ENCODE measurements at regions not wholly inside any gene's neighbourhood (a gene's known extent, or its start where the extent isn't known, plus 50 kb on each side); places are given as distances from the start of the nearest gene placed in this dataset.
"Not testable (repeated sequence)": the region's sequence is repeated elsewhere in the genome, so short reads cannot be mapped to it uniquely, and the experiment has no call there.

DNA sequence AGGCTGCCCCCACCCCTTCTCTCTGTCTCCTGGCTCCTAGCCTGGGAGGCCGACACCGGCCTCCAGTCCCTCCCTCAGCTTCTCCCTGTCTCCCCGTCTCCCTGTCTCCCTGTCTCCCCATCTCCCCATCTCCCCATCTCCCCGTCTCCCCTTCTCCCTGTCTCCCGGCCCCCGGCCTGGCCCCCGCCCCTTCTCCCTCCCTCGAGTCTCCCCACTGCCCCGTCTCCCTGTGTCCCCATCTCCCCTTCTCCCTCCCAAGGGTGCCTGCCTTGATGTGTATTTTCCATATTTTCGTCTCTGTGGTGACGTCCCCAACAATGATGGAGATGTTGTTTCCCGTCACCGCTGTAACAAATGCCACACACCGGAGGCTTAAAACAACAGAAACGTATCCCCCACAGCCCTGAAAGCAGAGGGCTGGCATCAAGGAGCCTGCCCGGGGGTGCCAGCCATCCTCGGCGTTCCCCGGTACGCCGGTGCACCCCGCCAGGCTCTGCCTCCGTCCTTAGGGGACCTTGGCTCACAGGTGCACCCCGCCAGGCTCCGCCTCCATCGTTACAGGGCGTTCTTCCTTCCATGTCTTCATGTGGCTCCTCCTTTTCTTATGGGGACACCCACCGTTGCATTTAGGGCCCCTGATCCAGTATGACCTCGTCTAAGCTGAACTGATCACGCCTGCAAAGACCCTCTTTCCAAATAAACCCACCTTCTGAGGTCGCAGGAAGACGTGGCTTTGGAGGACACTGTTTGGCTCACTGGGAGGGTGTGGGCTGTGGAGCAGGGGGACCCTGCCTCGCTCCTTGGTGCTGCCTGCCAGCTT is 151.6 kb downstream of the NPIPB11 start:
- H3K27ac ChIP-seq: no peak overlapping the region

DNA sequence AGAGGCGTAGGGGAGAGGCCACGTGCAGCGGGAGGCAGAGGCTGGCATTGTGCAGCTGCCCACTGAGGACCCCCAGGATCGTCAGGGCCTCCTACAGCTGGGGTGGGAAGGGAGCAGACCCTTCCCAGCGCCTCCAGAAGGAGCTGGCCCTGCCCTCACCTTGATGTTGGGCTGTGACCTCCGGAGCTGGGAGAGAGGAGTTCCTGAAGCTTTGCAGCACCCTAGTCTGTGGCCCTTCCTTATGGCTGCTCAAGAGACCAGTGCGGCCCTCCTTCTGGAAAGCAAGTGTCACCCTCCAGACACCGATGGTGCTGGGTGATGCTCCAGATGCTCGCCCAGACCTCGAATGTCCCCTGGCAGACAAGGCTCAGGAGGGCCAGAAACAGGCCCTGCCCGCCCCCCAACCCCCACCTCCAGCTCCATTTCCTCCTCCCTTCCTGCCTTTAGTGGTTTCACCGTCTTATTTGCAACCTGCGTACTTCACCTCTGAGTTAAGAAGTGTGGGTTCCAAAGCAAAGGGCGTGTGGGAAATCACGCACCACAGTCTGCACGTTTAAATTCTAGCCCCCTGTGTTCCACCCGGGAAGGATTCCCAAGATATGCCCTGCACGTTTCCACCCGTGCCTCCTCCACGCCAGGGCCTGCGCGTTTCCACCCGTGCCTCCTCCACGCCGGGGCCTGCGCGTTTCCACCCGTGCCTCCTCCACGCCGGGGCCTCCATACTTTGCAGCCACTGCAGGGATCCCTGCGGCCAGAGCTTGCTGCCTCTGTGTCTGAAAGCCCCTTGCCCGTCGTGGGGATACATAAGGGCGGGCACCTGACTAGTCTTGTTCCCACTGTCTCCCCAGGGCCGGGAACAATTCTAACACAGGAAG is 152.6 kb downstream of the NPIPB11 start:
- DNase-seq; intact Hi-C loops (cut with DNase I); H3K9me3 ChIP-seq; H3K27me3 ChIP-seq; H3K27ac ChIP-seq; H3K9ac ChIP-seq (ENCODE audit: low read depth in 2 of 2, low read length in 2 of 2); H3K4me1 ChIP-seq; H3K36me3 ChIP-seq; H3K4me3 ChIP-seq: not testable (repeated sequence)

More for the DNA sequence above, 151.6 kb downstream of the NPIPB11 start:
- Histone ChIP-seq H3K4me3 (no peak overlapping the region), H3K36me3 (no peaks in the 10 kb centered on the region), H3K4me1 (no peaks in the 10 kb centered on the region), H3K9me3 (no peaks in the 10 kb centered on the region), H3K27me3 (no peaks in the 10 kb centered on the region), H3K9ac (ENCODE audit: low read depth in 2 of 2, low read length in 2 of 2) (no peak overlapping the region)
- no peak for DNase-seq
- TF ChIP-seq, protein P1, sequence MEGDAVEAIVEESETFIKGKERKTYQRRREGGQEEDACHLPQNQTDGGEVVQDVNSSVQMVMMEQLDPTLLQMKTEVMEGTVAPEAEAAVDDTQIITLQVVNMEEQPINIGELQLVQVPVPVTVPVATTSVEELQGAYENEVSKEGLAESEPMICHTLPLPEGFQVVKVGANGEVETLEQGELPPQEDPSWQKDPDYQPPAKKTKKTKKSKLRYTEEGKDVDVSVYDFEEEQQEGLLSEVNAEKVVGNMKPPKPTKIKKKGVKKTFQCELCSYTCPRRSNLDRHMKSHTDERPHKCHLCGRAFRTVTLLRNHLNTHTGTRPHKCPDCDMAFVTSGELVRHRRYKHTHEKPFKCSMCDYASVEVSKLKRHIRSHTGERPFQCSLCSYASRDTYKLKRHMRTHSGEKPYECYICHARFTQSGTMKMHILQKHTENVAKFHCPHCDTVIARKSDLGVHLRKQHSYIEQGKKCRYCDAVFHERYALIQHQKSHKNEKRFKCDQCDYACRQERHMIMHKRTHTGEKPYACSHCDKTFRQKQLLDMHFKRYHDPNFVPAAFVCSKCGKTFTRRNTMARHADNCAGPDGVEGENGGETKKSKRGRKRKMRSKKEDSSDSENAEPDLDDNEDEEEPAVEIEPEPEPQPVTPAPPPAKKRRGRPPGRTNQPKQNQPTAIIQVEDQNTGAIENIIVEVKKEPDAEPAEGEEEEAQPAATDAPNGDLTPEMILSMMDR (IDR thresholded peaks at IDR 0.05): no peak
- intact Hi-C loops (cut with DNase I): no loop called here

DNA sequence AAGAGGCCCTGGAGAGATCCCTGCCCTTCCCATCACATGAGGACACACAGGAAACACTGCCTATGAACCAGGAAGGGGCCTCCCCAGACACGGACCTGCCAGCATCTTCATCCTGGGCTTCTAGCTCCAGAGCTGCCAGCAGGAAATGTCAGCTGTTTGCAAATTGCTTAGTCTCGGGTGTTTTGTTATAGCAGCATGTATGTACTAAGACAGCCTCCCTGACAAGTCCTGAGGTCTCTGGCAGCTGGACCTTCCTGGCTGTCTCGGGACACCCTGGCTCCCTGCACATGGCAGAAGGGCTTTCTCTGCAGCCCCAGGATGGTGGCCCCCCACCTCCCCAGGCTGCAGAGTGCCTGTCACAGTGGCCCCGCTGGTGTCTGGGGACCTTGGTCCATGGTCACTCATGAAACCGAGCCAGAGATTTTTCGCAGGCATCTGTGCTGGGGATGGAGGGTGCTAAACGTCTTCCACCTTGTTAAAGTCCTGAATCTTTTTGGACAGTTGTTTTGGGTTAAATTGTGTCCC is 153.4 kb downstream of the NPIPB11 start:
- intact Hi-C loops (cut with DNase I); H3K4me3 ChIP-seq; H3K27ac ChIP-seq; H3K27me3 ChIP-seq; H3K36me3 ChIP-seq; H3K9me3 ChIP-seq; H3K4me1 ChIP-seq; DNase-seq; H3K9ac ChIP-seq (ENCODE audit: low read depth in 2 of 2, low read length in 2 of 2): not testable (repeated sequence)

DNA sequence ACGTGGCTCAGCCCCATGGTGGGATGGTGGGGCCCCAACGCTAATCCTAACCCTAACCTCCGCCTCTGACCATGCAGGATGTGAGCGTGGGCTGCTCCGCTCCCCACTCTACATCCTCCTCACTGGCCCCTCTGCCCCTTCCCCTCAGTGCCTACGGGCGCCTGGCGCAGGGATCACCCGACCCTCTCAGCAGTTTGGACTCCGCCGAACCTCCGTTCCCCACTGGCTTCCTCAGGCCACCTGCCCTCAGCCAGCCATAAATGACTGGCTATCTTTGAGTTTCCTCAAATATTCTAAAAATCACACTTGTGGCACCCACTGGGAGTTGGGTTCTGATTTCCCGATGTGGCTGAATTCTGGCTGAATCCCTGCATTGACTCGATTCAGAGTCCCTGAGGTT is 154.2 kb downstream of the NPIPB11 start:
- H3K4me3 ChIP-seq; H3K9ac ChIP-seq (ENCODE audit: low read depth in 2 of 2, low read length in 2 of 2); intact Hi-C loops (cut with DNase I); H3K4me1 ChIP-seq; H3K27ac ChIP-seq; DNase-seq; H3K36me3 ChIP-seq; H3K9me3 ChIP-seq; H3K27me3 ChIP-seq: not testable (repeated sequence)

DNA sequence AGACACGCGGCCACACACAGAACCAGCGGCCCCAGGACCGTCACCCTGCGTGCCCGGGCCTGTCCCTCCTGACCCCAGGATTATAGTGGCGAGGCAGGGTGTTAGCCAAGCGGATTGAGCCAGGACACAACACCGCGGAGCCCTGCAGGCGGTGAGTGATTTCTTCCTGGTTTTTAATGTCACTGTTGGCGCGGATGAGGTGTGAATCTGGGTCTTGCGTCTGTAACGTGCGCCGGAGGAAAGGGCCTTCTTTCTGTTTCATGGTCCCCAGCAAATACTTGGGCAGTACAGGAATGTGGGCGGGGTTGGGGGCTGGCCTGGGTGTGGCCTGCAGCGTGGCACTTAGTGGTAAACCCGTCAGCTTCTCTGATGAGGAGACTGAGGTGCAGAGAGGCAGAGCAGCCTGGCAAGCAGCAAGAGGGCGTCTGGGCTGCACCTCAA is 154.9 kb downstream of the NPIPB11 start:
- H3K4me1 ChIP-seq; H3K9me3 ChIP-seq; H3K36me3 ChIP-seq; H3K9ac ChIP-seq (ENCODE audit: low read depth in 2 of 2, low read length in 2 of 2); H3K4me3 ChIP-seq; H3K27me3 ChIP-seq; intact Hi-C loops (cut with DNase I); H3K27ac ChIP-seq: not testable (repeated sequence)
- peak; percentile 78 for DNase-seq

DNA sequence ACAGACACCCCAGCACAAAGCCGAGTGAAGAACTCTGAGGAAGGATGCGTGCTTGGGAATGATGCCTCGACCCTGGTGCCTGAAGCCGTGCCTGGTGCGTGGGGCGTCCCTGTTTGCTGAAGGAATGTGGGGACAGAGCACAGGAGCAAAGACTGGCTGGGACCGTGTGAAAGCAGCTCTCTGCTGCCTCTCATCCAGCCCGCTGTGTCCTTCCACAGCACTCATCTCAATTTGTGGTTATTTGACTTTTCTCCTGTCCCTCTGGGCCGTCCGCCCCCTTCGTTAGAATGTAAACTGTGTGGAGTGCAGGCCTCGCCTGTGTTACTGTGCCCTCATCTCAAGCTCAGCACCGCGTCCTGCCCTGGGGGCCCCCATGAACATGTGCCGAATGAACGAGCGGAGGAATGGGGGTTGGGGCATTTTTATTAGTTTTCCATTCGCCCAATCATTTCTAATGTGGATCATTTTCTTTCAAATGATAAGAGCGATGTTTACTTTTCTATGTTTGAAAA is 155.5 kb downstream of the NPIPB11 start:
- H3K9ac ChIP-seq (ENCODE audit: low read depth in 2 of 2, low read length in 2 of 2); H3K4me1 ChIP-seq; H3K9me3 ChIP-seq; H3K27ac ChIP-seq; H3K4me3 ChIP-seq; intact Hi-C loops (cut with DNase I); H3K36me3 ChIP-seq; H3K27me3 ChIP-seq; DNase-seq: not testable (repeated sequence)

DNA sequence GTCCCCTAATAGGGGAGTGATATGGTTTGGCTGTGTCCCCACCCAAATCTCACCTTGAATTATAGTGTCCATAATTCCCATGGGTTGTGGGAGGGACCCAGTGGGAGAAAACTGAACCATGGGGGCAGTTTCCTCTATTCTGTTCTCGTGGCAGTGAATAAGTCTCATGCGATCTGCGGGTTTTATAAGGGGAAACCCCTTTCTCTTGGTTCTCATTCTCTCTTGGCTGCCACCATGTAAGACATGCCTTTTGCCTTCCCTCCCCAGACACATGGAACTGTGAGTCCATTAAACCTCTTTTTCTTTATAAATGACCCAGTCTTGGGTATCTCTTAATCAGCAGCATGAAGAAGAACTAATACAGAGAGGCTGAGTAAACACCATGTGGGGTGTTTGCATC is 156.0 kb downstream of the NPIPB11 start:
- H3K9ac ChIP-seq (ENCODE audit: low read depth in 2 of 2, low read length in 2 of 2); H3K4me3 ChIP-seq; H3K27me3 ChIP-seq; intact Hi-C loops (cut with DNase I); H3K9me3 ChIP-seq; H3K27ac ChIP-seq; H3K36me3 ChIP-seq; DNase-seq; H3K4me1 ChIP-seq: not testable (repeated sequence)

DNA sequence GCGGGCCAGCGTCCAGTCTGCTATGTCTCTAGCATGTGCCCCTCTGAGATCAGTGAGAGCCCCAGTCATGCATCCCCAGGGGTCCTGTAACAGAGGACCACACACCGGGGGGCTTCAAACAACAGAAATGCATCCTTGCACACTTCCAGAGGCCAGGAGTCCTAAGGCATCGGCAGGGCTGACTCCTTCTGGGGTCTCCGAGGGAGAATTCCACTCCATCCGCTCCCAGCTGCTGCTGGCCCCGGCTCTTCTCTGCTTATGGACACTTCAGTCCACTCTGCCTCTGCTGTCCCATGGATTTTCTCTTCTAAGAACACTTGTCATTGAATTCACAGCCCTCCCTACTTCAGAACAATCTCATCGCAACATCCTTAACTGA is 157.6 kb downstream of the NPIPB11 start:
- H3K9me3 ChIP-seq; H3K36me3 ChIP-seq; DNase-seq; H3K4me3 ChIP-seq; intact Hi-C loops (cut with DNase I); H3K4me1 ChIP-seq; H3K27me3 ChIP-seq; H3K9ac ChIP-seq (ENCODE audit: low read depth in 2 of 2, low read length in 2 of 2); H3K27ac ChIP-seq: not testable (repeated sequence)

DNA sequence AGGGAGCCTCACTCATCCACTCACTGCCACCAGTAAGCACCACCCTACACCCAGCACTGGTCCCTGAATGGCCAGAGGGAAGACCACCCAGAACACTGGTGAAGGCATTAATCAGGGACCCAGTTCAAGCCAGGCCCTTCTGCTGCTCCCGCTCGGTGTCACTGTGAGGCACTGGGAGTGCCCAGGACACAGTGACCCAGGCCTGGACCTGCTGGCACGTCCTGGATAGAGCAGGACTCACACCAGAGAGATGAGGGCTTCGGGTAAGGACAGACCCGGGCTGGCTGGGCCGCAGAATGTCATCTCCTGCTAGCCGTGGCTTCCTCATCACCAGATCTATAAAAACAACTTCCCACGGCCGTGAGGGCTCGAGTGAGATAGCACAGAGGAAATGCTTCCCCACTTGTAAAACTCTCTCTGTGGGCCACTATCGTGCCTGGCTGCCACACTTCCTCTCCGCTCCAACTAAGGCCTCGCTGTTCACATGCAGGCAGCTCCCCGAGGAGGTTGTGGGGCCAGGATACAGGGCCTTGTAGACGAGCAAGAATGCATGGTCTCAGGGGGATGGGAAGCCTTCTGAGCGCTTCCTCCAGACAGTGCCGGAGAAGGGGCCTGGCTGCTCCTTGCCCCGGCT is 158.1 kb downstream of the NPIPB11 start:
- H3K36me3 ChIP-seq; intact Hi-C loops (cut with DNase I); H3K27ac ChIP-seq; H3K9ac ChIP-seq (ENCODE audit: low read depth in 2 of 2, low read length in 2 of 2); H3K4me3 ChIP-seq; H3K9me3 ChIP-seq; H3K27me3 ChIP-seq; H3K4me1 ChIP-seq; DNase-seq: not testable (repeated sequence)

DNA sequence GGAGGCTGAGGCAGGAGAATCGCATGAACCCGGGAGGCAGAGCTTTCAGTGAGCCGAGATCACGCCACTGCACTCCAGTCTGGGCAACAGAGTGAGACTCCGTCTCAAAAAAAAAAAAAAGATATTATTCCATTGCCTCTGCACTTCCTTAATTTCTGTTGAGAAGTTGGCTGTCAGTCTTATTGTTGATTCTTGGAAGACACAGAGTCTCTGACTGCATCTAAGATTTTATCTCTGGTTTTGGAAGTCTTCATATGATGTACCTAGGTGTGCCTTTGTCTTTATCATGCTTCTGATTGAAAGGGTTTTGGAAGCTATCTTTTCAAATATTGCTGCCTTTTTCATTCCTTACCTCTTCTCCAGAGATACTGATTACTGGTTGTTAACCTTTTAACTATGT is 160.4 kb downstream of the NPIPB11 start:
- H3K27me3 ChIP-seq; H3K4me3 ChIP-seq; H3K27ac ChIP-seq; DNase-seq; H3K9me3 ChIP-seq; H3K4me1 ChIP-seq; H3K36me3 ChIP-seq; H3K9ac ChIP-seq (ENCODE audit: low read depth in 2 of 2, low read length in 2 of 2); intact Hi-C loops (cut with DNase I): not testable (repeated sequence)

All from colonic mucosa (tissue), 4 donors.